Breast epithelium (tissue), 4 donors: ENCODE measurements at regions not wholly inside any gene's neighbourhood (a gene's known extent, or its start where the extent isn't known, plus 50 kb on each side); places are given as distances from the start of the nearest gene placed in this dataset.

Experiments used
- DNase-seq, 2 donors: peaks; one replicate each; pipeline ENCODE4 v3.0.0-alpha.2; 2019; ENCODE audit warnings: low spot score in 2 of 2
- H3K27ac ChIP-seq, 2 donors: fragments of 200-600 bp; sonication (generic) in 1 of 2; one replicate each; pipeline ENCODE4 v1.5.1; 2016 to 2019; ENCODE audit warnings: mild to moderate bottlenecking in 1 of 2
- H3K27me3 ChIP-seq, 2 donors: fragments of 200-600 bp; sonication (generic) in 1 of 2; one replicate each; pipeline versions ENCODE4 v1.5.1 to v1.6.0; 2017 to 2019; ENCODE audit warnings: control low read depth in 1 of 2, mild to moderate bottlenecking in 1 of 2
- H3K36me3 ChIP-seq: fragments of 200-600 bp; one replicate; pipeline ENCODE4 v1.5.1; 2019
- H3K4me1 ChIP-seq, 2 donors: fragments of 200-600 bp; sonication (generic); one replicate each; pipeline ENCODE4 v1.5.1; 2016 to 2019; ENCODE audit warnings: control low read depth in 1 of 2
- H3K4me3 ChIP-seq, 3 donors: fragments of 200-600 bp; sonication (generic); 1 replicate in 2 of 3; 2 replicates in 1 of 3; pipeline ENCODE4 v1.5.1; 2016 to 2019; ENCODE audit warnings: mild to moderate bottlenecking in 3 of 3, moderate library complexity in 2 of 3
- H3K9me3 ChIP-seq, 2 donors: fragments of 200-600 bp; sonication (generic) in 1 of 2; one replicate each; pipeline ENCODE4 v1.5.1; 2016 to 2019; ENCODE audit warnings: control low read depth in 1 of 2
- POLR2A ChIP-seq: fragments of 450-650 bp; IDR thresholded peaks from one replicate; pipeline ENCODE4 v1.6.1; 2016; ENCODE audit warnings: antibody characterized with exemption, mild to moderate bottlenecking, moderate library complexity
- POLR2AphosphoS5 ChIP-seq, 3 donors: sonication (generic); formaldehyde crosslinking; IDR thresholded peaks; one replicate each; pipeline ENCODE4 v1.6.1; 2017; ENCODE audit warnings: antibody characterized with exemption in 3 of 3
- intact Hi-C: fragments of 100-400 bp; cut with DNase I; formaldehyde crosslinking; loops from one replicate; pipeline ENCODE4 v1.15.1; 2023; ENCODE audit warnings: low total_unique reads
- TF ChIP-seq, protein P1 (sequence below), 3 donors: fragments of 450-650 bp; IDR thresholded peaks; one replicate each; pipeline ENCODE4 v1.5.1; 2016 to 2017; ENCODE audit warnings: antibody characterized with exemption in 3 of 3, mild to moderate bottlenecking in 3 of 3, moderate library complexity in 3 of 3

DNA sequence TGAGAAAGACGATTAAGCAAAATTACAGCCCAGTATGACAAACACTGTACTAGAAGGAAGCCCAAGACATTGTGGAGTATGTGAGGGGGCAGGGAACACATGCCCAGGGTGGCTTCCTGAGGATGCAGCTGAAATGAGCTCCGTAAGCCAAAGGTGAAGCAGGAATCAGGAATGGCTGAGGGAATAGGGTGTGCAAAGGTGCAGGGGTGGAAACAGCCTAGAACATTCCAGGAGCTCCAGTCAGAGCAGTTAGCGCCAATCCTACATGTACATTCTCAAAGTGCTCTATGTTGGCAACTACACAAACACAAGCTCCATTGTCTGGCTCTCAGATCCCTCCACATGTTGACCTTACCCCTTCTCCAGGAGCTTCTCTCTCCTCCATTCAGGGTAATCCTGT is 257.9 kb downstream of the MAN2A1 start:
- no peak for DNase-seq
- Histone ChIP-seq H3K9me3 (no peaks in the 10 kb centered on the region), H3K27ac (no peak overlapping the region), H3K4me3 (no peak overlapping the region), H3K36me3 (no peaks in the 10 kb centered on the region), H3K27me3 (no peaks in the 10 kb centered on the region), H3K4me1 (no peaks in the 10 kb centered on the region)
- intact Hi-C loops = no loop called here
- TF ChIP-seq POLR2AphosphoS5 (IDR thresholded peaks at IDR 0.05) (no peak), POLR2A (no peak)
- TF ChIP-seq, protein P1, sequence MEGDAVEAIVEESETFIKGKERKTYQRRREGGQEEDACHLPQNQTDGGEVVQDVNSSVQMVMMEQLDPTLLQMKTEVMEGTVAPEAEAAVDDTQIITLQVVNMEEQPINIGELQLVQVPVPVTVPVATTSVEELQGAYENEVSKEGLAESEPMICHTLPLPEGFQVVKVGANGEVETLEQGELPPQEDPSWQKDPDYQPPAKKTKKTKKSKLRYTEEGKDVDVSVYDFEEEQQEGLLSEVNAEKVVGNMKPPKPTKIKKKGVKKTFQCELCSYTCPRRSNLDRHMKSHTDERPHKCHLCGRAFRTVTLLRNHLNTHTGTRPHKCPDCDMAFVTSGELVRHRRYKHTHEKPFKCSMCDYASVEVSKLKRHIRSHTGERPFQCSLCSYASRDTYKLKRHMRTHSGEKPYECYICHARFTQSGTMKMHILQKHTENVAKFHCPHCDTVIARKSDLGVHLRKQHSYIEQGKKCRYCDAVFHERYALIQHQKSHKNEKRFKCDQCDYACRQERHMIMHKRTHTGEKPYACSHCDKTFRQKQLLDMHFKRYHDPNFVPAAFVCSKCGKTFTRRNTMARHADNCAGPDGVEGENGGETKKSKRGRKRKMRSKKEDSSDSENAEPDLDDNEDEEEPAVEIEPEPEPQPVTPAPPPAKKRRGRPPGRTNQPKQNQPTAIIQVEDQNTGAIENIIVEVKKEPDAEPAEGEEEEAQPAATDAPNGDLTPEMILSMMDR (IDR thresholded peaks at IDR 0.05) = no peak

DNA sequence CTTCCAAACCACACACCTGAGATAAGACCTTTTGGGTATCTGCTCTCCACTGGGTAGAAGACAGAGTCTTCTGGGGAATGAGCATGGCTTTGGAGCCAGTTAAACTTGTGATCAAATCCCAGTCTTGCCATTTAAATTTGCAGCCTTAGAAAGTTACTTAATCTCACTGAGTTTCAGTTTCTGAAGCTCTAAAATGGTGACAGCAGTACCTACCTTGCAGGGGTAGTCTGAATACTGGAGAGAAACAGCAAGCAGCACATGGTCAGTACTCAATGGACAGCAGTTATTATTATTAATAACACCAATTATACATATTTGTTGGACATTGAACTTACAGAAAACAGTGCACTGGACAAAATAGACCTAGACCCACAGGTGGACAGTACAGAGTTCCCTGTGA is 260.9 kb downstream of the MAN2A1 start:
- no peaks in the 10 kb centered on the region for H3K36me3 ChIP-seq
- H3K4me1 ChIP-seq = no peaks in the 10 kb centered on the region
- intact Hi-C loops = no loop called here
- DNase-seq = no peak
- H3K27me3 ChIP-seq = no peaks in the 10 kb centered on the region
- TF ChIP-seq POLR2AphosphoS5 (IDR thresholded peaks at IDR 0.05) (no peak), POLR2A (no peak)
- TF ChIP-seq, protein P1 (IDR thresholded peaks at IDR 0.05) = no peak
- no peak overlapping the region for H3K4me3 ChIP-seq
- H3K9me3 ChIP-seq = no peaks in the 10 kb centered on the region
- no peak overlapping the region for H3K27ac ChIP-seq

DNA sequence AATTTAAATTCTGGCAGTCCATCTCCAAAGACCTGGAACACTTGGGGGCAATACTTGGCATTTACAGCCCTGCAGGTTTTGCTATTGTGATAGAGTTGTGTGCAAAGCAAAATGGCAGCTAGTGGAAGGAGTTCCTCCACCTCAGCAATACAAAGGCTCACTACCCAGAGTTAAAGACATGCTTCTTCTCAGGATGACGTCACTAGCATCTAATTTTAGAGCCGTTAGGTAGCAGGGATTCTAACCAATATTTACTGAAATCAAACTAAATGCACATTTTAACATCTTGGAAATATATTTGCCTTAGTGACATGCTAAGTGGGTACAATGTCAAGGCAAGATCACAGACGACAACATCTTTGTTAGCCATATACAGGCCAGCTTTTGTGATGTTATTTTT is 261.6 kb downstream of the MAN2A1 start:
- H3K9me3 ChIP-seq = no peaks in the 10 kb centered on the region
- no peaks in the 10 kb centered on the region for H3K4me1 ChIP-seq
- no peaks in the 10 kb centered on the region for H3K36me3 ChIP-seq
- no peak for TF ChIP-seq POLR2A
- TF ChIP-seq POLR2AphosphoS5 (IDR thresholded peaks at IDR 0.05) = no peak
- TF ChIP-seq, protein P1 (IDR thresholded peaks at IDR 0.05) = no peak
- no peak overlapping the region for H3K27ac ChIP-seq
- intact Hi-C loops = no loop called here
- H3K4me3 ChIP-seq = no peak overlapping the region
- no peak for DNase-seq
- no peaks in the 10 kb centered on the region for H3K27me3 ChIP-seq

DNA sequence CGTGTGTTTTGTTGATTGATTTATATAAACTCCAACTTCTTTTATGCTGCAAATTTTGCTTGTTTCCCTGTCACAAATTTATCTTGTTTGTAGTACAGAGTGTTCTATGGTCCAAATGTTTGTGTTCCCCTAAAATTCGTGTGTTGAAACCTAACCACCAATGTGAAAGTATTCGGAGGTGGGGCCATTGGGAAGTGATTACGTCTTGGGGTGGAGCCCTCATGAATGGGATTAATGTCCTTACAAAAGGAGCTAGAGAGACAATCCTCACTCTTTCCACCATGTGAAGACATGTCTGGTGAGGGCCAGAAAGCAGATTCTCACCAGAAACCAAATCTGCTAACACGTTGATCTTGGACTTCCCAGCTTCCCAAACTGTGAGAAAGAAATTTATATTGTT is 262.0 kb downstream of the MAN2A1 start:
- TF ChIP-seq, protein P1 (IDR thresholded peaks at IDR 0.05) = no peak
- no peak for TF ChIP-seq POLR2AphosphoS5 (IDR thresholded peaks at IDR 0.05)
- Histone ChIP-seq H3K36me3 (no peaks in the 10 kb centered on the region), H3K4me1 (no peaks in the 10 kb centered on the region), H3K4me3 (no peak overlapping the region), H3K27ac (no peak overlapping the region), H3K27me3 (no peaks in the 10 kb centered on the region), H3K9me3 (no peaks in the 10 kb centered on the region)
- intact Hi-C loops = no loop called here
- DNase-seq = no peak

DNA sequence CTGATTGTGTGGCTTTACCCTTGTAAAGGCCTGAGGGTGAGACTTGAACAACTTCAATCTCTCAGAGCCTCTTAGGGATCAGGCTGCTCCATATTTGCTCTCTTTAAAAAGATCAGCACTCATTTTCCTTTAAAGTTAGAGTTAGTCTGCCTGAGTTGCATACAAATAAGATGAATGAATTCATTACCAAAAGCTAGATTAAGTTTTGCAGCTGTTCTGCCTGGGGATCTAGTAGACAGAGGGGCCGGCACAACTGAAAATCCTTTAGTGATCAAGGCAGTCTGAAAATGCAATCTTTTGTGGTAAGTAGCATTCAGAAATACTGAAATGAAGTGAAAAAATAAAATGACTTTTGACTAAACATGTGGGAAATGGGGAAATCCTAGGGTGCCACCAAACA is 264.0 kb downstream of the MAN2A1 start:
- H3K36me3 ChIP-seq = no peaks in the 10 kb centered on the region
- no peak overlapping the region for H3K27ac ChIP-seq
- no peaks in the 10 kb centered on the region for H3K4me1 ChIP-seq
- H3K4me3 ChIP-seq = no peak overlapping the region
- no peak for TF ChIP-seq POLR2AphosphoS5 (IDR thresholded peaks at IDR 0.05)
- no peak for TF ChIP-seq POLR2A
- TF ChIP-seq, protein P1 (IDR thresholded peaks at IDR 0.05) = no peak
- DNase-seq = no peak
- H3K27me3 ChIP-seq = no peaks in the 10 kb centered on the region
- intact Hi-C loops = no loop called here
- no peaks in the 10 kb centered on the region for H3K9me3 ChIP-seq
